ENCODE measurements at regions not wholly inside any gene's neighbourhood (a gene's known extent, or its start where the extent isn't known, plus 50 kb on each side); places are given as distances from the start of the nearest gene placed in this dataset.

DNA sequence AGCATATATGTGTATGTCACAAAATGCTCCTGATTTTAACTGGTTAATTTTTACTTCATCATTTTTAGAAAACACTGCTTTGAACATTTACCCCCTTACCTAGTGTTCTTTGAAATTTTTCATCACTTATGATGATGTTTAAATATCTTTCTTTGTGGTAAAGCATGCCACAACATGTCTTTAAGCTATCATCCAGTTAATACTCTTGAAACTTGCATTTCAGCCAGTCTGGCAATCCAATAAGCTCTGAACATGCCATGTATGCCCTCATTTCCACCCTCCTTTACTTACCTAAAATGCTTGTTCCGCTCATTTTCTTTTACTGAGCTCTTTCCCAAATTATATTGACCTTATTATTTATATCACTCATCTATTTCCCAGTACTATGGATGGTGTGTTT, 581.2 kb downstream of the RAPGEF2 start (continued):
- TF ChIP-seq, protein P1, sequence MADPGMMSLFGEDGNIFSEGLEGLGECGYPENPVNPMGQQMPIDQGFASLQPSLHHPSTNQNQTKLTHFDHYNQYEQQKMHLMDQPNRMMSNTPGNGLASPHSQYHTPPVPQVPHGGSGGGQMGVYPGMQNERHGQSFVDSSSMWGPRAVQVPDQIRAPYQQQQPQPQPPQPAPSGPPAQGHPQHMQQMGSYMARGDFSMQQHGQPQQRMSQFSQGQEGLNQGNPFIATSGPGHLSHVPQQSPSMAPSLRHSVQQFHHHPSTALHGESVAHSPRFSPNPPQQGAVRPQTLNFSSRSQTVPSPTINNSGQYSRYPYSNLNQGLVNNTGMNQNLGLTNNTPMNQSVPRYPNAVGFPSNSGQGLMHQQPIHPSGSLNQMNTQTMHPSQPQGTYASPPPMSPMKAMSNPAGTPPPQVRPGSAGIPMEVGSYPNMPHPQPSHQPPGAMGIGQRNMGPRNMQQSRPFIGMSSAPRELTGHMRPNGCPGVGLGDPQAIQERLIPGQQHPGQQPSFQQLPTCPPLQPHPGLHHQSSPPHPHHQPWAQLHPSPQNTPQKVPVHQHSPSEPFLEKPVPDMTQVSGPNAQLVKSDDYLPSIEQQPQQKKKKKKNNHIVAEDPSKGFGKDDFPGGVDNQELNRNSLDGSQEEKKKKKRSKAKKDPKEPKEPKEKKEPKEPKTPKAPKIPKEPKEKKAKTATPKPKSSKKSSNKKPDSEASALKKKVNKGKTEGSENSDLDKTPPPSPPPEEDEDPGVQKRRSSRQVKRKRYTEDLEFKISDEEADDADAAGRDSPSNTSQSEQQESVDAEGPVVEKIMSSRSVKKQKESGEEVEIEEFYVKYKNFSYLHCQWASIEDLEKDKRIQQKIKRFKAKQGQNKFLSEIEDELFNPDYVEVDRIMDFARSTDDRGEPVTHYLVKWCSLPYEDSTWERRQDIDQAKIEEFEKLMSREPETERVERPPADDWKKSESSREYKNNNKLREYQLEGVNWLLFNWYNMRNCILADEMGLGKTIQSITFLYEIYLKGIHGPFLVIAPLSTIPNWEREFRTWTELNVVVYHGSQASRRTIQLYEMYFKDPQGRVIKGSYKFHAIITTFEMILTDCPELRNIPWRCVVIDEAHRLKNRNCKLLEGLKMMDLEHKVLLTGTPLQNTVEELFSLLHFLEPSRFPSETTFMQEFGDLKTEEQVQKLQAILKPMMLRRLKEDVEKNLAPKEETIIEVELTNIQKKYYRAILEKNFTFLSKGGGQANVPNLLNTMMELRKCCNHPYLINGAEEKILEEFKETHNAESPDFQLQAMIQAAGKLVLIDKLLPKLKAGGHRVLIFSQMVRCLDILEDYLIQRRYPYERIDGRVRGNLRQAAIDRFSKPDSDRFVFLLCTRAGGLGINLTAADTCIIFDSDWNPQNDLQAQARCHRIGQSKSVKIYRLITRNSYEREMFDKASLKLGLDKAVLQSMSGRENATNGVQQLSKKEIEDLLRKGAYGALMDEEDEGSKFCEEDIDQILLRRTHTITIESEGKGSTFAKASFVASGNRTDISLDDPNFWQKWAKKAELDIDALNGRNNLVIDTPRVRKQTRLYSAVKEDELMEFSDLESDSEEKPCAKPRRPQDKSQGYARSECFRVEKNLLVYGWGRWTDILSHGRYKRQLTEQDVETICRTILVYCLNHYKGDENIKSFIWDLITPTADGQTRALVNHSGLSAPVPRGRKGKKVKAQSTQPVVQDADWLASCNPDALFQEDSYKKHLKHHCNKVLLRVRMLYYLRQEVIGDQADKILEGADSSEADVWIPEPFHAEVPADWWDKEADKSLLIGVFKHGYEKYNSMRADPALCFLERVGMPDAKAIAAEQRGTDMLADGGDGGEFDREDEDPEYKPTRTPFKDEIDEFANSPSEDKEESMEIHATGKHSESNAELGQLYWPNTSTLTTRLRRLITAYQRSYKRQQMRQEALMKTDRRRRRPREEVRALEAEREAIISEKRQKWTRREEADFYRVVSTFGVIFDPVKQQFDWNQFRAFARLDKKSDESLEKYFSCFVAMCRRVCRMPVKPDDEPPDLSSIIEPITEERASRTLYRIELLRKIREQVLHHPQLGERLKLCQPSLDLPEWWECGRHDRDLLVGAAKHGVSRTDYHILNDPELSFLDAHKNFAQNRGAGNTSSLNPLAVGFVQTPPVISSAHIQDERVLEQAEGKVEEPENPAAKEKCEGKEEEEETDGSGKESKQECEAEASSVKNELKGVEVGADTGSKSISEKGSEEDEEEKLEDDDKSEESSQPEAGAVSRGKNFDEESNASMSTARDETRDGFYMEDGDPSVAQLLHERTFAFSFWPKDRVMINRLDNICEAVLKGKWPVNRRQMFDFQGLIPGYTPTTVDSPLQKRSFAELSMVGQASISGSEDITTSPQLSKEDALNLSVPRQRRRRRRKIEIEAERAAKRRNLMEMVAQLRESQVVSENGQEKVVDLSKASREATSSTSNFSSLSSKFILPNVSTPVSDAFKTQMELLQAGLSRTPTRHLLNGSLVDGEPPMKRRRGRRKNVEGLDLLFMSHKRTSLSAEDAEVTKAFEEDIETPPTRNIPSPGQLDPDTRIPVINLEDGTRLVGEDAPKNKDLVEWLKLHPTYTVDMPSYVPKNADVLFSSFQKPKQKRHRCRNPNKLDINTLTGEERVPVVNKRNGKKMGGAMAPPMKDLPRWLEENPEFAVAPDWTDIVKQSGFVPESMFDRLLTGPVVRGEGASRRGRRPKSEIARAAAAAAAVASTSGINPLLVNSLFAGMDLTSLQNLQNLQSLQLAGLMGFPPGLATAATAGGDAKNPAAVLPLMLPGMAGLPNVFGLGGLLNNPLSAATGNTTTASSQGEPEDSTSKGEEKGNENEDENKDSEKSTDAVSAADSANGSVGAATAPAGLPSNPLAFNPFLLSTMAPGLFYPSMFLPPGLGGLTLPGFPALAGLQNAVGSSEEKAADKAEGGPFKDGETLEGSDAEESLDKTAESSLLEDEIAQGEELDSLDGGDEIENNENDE (IDR thresholded peaks at IDR 0.05; ENCODE audit: insufficient replicate concordance, low read length) = no peak
- TF ChIP-seq BRCA1 (IDR thresholded peaks at IDR 0.05; ENCODE audit: low read depth, low read length) (no peak), EP300 (IDR thresholded peaks at IDR 0.05; ENCODE audit: borderline replicate concordance in 1 of 2, low read depth in 2 of 2, low read length in 2 of 2) (no peak), HDAC6 (IDR thresholded peaks at IDR 0.05; ENCODE audit: low read depth, low read length) (no peak), SIN3A (conservative IDR thresholded peaks at IDR 0.05 in 1 of 2, IDR thresholded peaks at IDR 0.05 in 1 of 2; ENCODE audit: low read depth in 1 of 2, low read length in 2 of 2) (no peak), KDM4A (IDR thresholded peaks at IDR 0.05; ENCODE audit: low read depth, low read length, severe bottlenecking) (no peak), MAX (IDR thresholded peaks at IDR 0.05) (no peak), GABPA (IDR thresholded peaks at IDR 0.05; ENCODE audit: borderline replicate concordance, insufficient read depth, low read length) (no peak)

Measured in H1 (cell line).